ENCODE measurements at regions not wholly inside any gene's neighbourhood (a gene's known extent, or its start where the extent isn't known, plus 50 kb on each side); places are given as distances from the start of the nearest gene placed in this dataset.

DNA sequence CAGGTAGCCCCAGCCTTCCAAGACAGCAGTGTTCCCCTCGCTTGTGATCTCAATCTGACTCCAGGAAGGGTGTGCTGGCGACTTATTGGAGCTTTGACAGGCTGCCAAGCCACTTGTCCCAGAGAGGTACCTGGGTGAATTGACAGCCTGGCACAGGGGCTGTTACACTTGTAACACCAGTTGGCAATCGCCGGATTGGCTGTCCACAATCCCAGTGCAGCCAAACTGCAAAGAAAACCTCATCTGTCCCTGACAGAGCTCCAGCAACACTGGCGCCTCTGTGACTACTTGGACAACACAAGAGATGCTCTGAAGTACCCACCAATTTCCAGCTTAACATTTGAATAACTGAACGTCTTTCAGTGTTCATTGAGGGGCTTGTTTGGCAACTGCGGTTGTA is 76.8 kb upstream of the PRPS1 start:
- TF ChIP-seq, protein P1, sequence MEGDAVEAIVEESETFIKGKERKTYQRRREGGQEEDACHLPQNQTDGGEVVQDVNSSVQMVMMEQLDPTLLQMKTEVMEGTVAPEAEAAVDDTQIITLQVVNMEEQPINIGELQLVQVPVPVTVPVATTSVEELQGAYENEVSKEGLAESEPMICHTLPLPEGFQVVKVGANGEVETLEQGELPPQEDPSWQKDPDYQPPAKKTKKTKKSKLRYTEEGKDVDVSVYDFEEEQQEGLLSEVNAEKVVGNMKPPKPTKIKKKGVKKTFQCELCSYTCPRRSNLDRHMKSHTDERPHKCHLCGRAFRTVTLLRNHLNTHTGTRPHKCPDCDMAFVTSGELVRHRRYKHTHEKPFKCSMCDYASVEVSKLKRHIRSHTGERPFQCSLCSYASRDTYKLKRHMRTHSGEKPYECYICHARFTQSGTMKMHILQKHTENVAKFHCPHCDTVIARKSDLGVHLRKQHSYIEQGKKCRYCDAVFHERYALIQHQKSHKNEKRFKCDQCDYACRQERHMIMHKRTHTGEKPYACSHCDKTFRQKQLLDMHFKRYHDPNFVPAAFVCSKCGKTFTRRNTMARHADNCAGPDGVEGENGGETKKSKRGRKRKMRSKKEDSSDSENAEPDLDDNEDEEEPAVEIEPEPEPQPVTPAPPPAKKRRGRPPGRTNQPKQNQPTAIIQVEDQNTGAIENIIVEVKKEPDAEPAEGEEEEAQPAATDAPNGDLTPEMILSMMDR (IDR thresholded peaks at IDR 0.05), result no peak
- TF ChIP-seq EZH2 (IDR thresholded peaks at IDR 0.05), result no peak
